Liver (tissue), 8 donors: ENCODE measurements at regions not wholly inside any gene's neighbourhood (a gene's known extent, or its start where the extent isn't known, plus 50 kb on each side); places are given as distances from the start of the nearest gene placed in this dataset.
"Not testable (repeated sequence)": the region's sequence is repeated elsewhere in the genome, so short reads cannot be mapped to it uniquely, and the experiment has no call there.

Experiments used
- DNase-seq: peaks from one replicate; pipeline ENCODE4 v3.0.0-alpha.2; 2017; ENCODE audit warnings: low spot score
- H3K27ac ChIP-seq, 2 donors: one replicate each; pipeline ENCODE4 v1.7.0; 2013; ENCODE audit warnings: inconsistent platforms in 2 of 2, low read length in 2 of 2, control low read depth in 1 of 2, low read depth in 1 of 2, mild to moderate bottlenecking in 1 of 2
- H3K27me3 ChIP-seq, 4 donors: one replicate each; pipeline versions ENCODE4 v1.6.1 to v1.7.0; 2013; ENCODE audit warnings: low read length in 3 of 4, inconsistent platforms in 1 of 4, mild to moderate bottlenecking in 1 of 4, moderate library complexity in 1 of 4; ENCODE audit not compliant: control insufficient read depth in 4 of 4, insufficient read depth in 4 of 4
- H3K36me3 ChIP-seq, 4 donors: one replicate each; pipeline versions ENCODE4 v1.6.1 to v1.7.0; 2013; ENCODE audit warnings: low read length in 3 of 4, mild to moderate bottlenecking in 3 of 4, low read depth in 1 of 4, moderate library complexity in 1 of 4; ENCODE audit not compliant: control insufficient read depth in 4 of 4, insufficient read depth in 3 of 4
- H3K4me1 ChIP-seq, 4 donors: one replicate each; pipeline versions ENCODE4 v1.6.1 to v1.7.0; 2013; ENCODE audit warnings: low read length in 3 of 4, mild to moderate bottlenecking in 3 of 4, moderate library complexity in 1 of 4; ENCODE audit not compliant: control insufficient read depth in 4 of 4, insufficient read depth in 4 of 4
- H3K4me3 ChIP-seq, 3 donors: one replicate each; pipeline versions ENCODE4 v1.6.1 to v1.7.0; 2013; ENCODE audit warnings: low read length in 3 of 3, control low read depth in 1 of 3, low read depth in 1 of 3, mild to moderate bottlenecking in 1 of 3
- H3K9ac ChIP-seq, 2 donors: one replicate each; pipeline ENCODE4 v1.7.0; 2013; ENCODE audit warnings: low read length in 2 of 2, mild to moderate bottlenecking in 2 of 2, moderate library complexity in 2 of 2, control low read depth in 1 of 2, low read depth in 1 of 2
- H3K9me3 ChIP-seq, 4 donors: one replicate each; pipeline versions ENCODE4 v1.6.1 to v1.7.0; 2013; ENCODE audit warnings: low read length in 3 of 4; ENCODE audit not compliant: control insufficient read depth in 4 of 4
- EGR1 ChIP-seq, 2 donors: IDR thresholded peaks; 2 replicates each; pipeline ENCODE4 v1.6.1; 2016 to 2018; ENCODE audit warnings: antibody characterized with exemption in 2 of 2, low read depth in 2 of 2
- FOXA1 ChIP-seq: IDR thresholded peaks from 2 replicates; pipeline ENCODE4 v1.6.1; 2016; ENCODE audit warnings: antibody characterized with exemption
- FOXA2 ChIP-seq: IDR thresholded peaks from 2 replicates; pipeline ENCODE4 v1.6.1; 2016; ENCODE audit warnings: antibody characterized with exemption
- HNF4A ChIP-seq, 2 donors: conservative IDR thresholded peaks; 2 replicates each; pipeline ENCODE4 v1.6.1; 2016; ENCODE audit warnings: antibody characterized with exemption in 2 of 2, mild to moderate bottlenecking in 2 of 2
- HNF4G ChIP-seq: IDR thresholded peaks from 2 replicates; pipeline ENCODE4 v1.6.1; 2016; ENCODE audit warnings: antibody characterized with exemption
- RAD21 ChIP-seq, 2 donors: IDR thresholded peaks; 2 replicates each; pipeline ENCODE4 v1.6.1; 2016; ENCODE audit warnings: antibody characterized with exemption in 2 of 2, mild to moderate bottlenecking in 2 of 2
- RXRA ChIP-seq, 2 donors: IDR thresholded peaks; 2 replicates each; pipeline ENCODE4 v1.6.1; 2017 to 2018; ENCODE audit warnings: antibody characterized with exemption in 2 of 2, mild to moderate bottlenecking in 1 of 2
- SP1 ChIP-seq: IDR thresholded peaks from 2 replicates; pipeline ENCODE4 v1.6.1; 2018; ENCODE audit warnings: antibody characterized with exemption, mild to moderate bottlenecking
- YY1 ChIP-seq: IDR thresholded peaks from 2 replicates; pipeline ENCODE4 v1.6.1; 2016; ENCODE audit warnings: antibody characterized with exemption, mild to moderate bottlenecking
- WGBS: extraction: QIAGEN DNeasy Blood & Tissue Kit; methylation state at CpG from one replicate; pipeline ENCODE4 v1.1.7; 2013; 5-methylcytosine and 5-hydroxymethylcytosine counted together
- TF ChIP-seq, protein P1 (sequence below): IDR thresholded peaks from 2 replicates; pipeline ENCODE4 v1.6.1; 2016; ENCODE audit warnings: antibody characterized with exemption
- TF ChIP-seq, protein P2 (sequence below): IDR thresholded peaks from 2 replicates; pipeline ENCODE4 v1.6.1; 2016; ENCODE audit warnings: antibody characterized with exemption
- TF ChIP-seq, protein P3 (sequence below): IDR thresholded peaks from 2 replicates; pipeline ENCODE4 v1.6.1; 2016; ENCODE audit warnings: antibody characterized with exemption, mild to moderate bottlenecking
- TF ChIP-seq, protein P4 (sequence below): fragments of 150-350 bp; IDR thresholded peaks from 2 replicates; pipeline ENCODE4 v1.5.1; 2017; ENCODE audit warnings: improper control_type of control experiment, low read depth, low read length; ENCODE audit not compliant: missing input control
- donor health status: healthy.
- donor health status: healthy.
- donor health status: healthy.
- donor health status: healthy.
- donor health status: healthy.

DNA sequence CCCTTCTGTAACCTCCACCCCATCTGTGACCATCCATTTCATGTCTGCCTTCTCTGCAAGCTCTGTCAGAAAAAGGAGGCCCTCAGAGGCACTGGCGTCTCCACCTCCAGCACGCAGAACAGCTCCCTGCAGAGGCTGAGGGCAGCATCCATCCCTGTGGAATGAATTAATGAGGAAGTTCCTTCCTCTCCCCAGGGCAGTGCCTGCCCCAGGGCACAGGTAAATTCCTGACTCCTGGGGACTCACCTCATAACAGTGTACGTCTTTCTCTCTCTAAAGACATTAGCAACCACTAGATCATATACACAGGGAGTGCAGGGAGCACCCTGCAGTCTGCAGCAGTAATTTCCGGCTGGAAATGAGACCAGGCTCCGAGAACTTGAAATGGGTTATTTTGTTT is 155.0 kb upstream of the TMEM132C start:
- H3K4me3 ChIP-seq, result no peak overlapping the region
- no peaks in the 10 kb centered on the region for H3K4me1 ChIP-seq
- H3K27me3 ChIP-seq, result no peaks in the 10 kb centered on the region
- TF ChIP-seq EGR1 (IDR thresholded peaks at IDR 0.05; ENCODE audit: low read depth in 2 of 2) (no peak), SP1 (no peak), FOXA1 (no peak), FOXA2 (no peak), RXRA (IDR thresholded peaks at IDR 0.05) (no peak), RAD21 (IDR thresholded peaks at IDR 0.05) (no peak), YY1 (no peak)
- TF ChIP-seq, protein P1, sequence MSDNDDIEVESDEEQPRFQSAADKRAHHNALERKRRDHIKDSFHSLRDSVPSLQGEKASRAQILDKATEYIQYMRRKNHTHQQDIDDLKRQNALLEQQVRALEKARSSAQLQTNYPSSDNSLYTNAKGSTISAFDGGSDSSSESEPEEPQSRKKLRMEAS, result no peak
- TF ChIP-seq, protein P2, sequence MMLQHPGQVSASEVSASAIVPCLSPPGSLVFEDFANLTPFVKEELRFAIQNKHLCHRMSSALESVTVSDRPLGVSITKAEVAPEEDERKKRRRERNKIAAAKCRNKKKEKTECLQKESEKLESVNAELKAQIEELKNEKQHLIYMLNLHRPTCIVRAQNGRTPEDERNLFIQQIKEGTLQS, result no peak
- TF ChIP-seq, protein P3, sequence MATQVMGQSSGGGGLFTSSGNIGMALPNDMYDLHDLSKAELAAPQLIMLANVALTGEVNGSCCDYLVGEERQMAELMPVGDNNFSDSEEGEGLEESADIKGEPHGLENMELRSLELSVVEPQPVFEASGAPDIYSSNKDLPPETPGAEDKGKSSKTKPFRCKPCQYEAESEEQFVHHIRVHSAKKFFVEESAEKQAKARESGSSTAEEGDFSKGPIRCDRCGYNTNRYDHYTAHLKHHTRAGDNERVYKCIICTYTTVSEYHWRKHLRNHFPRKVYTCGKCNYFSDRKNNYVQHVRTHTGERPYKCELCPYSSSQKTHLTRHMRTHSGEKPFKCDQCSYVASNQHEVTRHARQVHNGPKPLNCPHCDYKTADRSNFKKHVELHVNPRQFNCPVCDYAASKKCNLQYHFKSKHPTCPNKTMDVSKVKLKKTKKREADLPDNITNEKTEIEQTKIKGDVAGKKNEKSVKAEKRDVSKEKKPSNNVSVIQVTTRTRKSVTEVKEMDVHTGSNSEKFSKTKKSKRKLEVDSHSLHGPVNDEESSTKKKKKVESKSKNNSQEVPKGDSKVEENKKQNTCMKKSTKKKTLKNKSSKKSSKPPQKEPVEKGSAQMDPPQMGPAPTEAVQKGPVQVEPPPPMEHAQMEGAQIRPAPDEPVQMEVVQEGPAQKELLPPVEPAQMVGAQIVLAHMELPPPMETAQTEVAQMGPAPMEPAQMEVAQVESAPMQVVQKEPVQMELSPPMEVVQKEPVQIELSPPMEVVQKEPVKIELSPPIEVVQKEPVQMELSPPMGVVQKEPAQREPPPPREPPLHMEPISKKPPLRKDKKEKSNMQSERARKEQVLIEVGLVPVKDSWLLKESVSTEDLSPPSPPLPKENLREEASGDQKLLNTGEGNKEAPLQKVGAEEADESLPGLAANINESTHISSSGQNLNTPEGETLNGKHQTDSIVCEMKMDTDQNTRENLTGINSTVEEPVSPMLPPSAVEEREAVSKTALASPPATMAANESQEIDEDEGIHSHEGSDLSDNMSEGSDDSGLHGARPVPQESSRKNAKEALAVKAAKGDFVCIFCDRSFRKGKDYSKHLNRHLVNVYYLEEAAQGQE, result no peak
- TF ChIP-seq, protein P4, sequence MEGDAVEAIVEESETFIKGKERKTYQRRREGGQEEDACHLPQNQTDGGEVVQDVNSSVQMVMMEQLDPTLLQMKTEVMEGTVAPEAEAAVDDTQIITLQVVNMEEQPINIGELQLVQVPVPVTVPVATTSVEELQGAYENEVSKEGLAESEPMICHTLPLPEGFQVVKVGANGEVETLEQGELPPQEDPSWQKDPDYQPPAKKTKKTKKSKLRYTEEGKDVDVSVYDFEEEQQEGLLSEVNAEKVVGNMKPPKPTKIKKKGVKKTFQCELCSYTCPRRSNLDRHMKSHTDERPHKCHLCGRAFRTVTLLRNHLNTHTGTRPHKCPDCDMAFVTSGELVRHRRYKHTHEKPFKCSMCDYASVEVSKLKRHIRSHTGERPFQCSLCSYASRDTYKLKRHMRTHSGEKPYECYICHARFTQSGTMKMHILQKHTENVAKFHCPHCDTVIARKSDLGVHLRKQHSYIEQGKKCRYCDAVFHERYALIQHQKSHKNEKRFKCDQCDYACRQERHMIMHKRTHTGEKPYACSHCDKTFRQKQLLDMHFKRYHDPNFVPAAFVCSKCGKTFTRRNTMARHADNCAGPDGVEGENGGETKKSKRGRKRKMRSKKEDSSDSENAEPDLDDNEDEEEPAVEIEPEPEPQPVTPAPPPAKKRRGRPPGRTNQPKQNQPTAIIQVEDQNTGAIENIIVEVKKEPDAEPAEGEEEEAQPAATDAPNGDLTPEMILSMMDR, result no peak
- DNase-seq, result no peak
- no peaks in the 10 kb centered on the region for H3K9me3 ChIP-seq
- H3K27ac ChIP-seq, result no peak overlapping the region
- no peaks in the 10 kb centered on the region for H3K36me3 ChIP-seq
- 46% methylated on average over 5 of the region's 5 CpGs for WGBS
- no peak overlapping the region for H3K9ac ChIP-seq

DNA sequence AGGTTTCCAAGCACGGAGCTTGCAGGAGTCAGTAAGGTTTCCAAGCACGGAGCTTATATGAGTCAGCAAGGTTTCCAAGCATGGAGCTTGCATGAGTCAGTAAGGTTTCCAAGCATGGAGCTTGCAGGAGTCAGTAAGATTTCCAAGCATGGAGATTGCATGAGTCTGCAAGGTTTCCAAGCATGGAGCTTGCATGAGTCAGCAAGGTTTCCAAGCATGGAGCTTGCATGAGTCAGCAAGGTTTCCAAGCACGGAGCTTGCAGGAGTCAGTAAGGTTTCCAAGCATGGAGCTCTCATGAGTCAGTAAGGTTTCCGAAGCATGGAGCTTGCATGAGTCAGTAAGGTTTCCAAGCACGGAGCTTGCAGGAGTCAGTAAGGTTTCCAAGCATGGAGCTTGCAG is 153.7 kb upstream of the TMEM132C start:
- 78% methylated on average over 5 of the region's 5 CpGs for WGBS
- not testable (repeated sequence) for H3K9me3 ChIP-seq, H3K9ac ChIP-seq, DNase-seq, H3K27ac ChIP-seq, H3K4me1 ChIP-seq, H3K36me3 ChIP-seq, H3K4me3 ChIP-seq, H3K27me3 ChIP-seq

DNA sequence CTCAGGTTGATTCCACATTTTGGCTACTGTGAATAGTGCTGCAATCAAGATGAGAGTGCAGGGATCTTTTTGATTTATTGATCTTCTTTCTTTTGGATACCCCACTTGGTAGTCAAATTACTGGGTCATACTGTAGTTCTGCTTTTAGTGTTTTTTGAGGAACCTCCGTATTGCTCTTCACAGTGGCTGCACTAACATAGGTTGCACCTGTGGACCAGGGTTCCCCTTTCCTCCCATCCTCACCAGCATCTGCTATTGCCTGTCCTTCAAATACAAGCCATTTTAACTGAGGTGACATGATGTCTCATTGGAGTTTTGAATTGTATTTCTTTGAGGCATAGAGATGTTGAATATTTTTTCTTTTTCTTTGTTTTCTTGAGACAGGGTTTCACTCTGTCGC is 152.5 kb upstream of the TMEM132C start:
- 76% methylated on average over 2 of the region's 2 CpGs for WGBS
- Histone ChIP-seq H3K4me3 (no peak overlapping the region), H3K36me3 (no peaks in the 10 kb centered on the region), H3K9me3 (no peaks in the 10 kb centered on the region), H3K27ac (no peak overlapping the region), H3K27me3 (no peaks in the 10 kb centered on the region), H3K9ac (no peak overlapping the region), H3K4me1 (no peaks in the 10 kb centered on the region)
- TF ChIP-seq YY1 (no peak), HNF4G (no peak), HNF4A (conservative IDR thresholded peaks at IDR 0.05) (no peak)
- TF ChIP-seq, protein P1, result no peak
- TF ChIP-seq, protein P2, result no peak
- TF ChIP-seq, protein P4, result no peak
- no peak for DNase-seq
